ENCODE measurements at regions not wholly inside any gene's neighbourhood (a gene's known extent, or its start where the extent isn't known, plus 50 kb on each side); places are given as distances from the start of the nearest gene placed in this dataset.

- Histone ChIP-seq H3K36me3 (no peaks in the 10 kb centered on the region), H3K4me2 (no peak overlapping the region), H3K9ac (no peak overlapping the region)
Observed at GRCh38 chr5:89241186-89241585, 358.2 kb upstream of the MEF2C start.

GRCh38 chr5:89236900-89237299 is 353.9 kb upstream of the MEF2C start:
- H4K20me1 ChIP-seq = no peaks in the 10 kb centered on the region
- H3K9ac ChIP-seq = no peak overlapping the region
- H3K4me3 ChIP-seq = no peak overlapping the region
- H3K4me2 ChIP-seq = no peak overlapping the region
- no peak overlapping the region for H3K27ac ChIP-seq
- H3K27me3 ChIP-seq = no peaks in the 10 kb centered on the region
- no peaks in the 10 kb centered on the region for H3K4me1 ChIP-seq
- no peaks in the 10 kb centered on the region for H3K9me3 ChIP-seq
- no peaks in the 10 kb centered on the region for H3K36me3 ChIP-seq
- no peak for TF ChIP-seq Cebpa-rat (IDR thresholded peaks at IDR 0.05)

More at GRCh38 chr5:89241186-89241585, 358.2 kb upstream of the MEF2C start:
- no peak for TF ChIP-seq Cebpa-rat (IDR thresholded peaks at IDR 0.05)
- no peaks in the 10 kb centered on the region for H3K4me1 ChIP-seq
- H3K9me3 ChIP-seq = no peaks in the 10 kb centered on the region
- no peaks in the 10 kb centered on the region for H3K27me3 ChIP-seq
- no peaks in the 10 kb centered on the region for H4K20me1 ChIP-seq
- no peak overlapping the region for H3K4me3 ChIP-seq
- no peak overlapping the region for H3K27ac ChIP-seq

GRCh38 chr5:89233462-89233861 is 350.5 kb upstream of the MEF2C start:
- Histone ChIP-seq H3K27me3 (no peaks in the 10 kb centered on the region), H3K36me3 (no peaks in the 10 kb centered on the region), H3K4me1 (no peaks in the 10 kb centered on the region), H3K27ac (no peak overlapping the region), H4K20me1 (no peaks in the 10 kb centered on the region), H3K9me3 (peaks cover 10% of the 10 kb centered on the region; the same call in 1 of the 2 replicates), H3K9ac (no peak overlapping the region), H3K4me2 (no peak overlapping the region), H3K4me3 (no peak overlapping the region)
- no peak for TF ChIP-seq Cebpa-rat (IDR thresholded peaks at IDR 0.05)

DNA sequence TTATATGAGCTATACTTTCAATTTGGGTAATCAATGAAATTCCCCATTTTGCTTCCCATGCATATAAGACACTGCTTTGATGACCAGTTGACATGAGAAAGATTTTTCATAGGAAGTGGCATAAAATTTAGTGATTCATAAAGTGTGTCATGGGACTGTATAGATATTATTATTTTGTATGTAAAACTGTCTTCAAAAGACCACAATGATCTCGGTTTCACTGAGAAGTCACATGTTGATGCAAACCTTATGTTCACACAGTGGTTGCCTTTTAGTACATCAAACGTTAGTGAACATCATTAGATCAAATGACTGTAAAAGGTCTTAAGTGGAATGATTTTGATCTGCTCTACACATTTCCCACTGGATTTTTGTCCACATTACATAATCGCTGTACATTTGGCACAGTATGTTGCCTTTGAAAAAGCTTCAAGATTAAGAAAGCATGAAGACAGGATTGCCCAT is 349.2 kb upstream of the MEF2C start:
- Histone ChIP-seq H3K27ac (no peak overlapping the region), H3K4me3 (no peak overlapping the region), H3K9me3 (peaks cover 12% of the 10 kb centered on the region; the same call in 1 of the 2 replicates), H3K36me3 (no peaks in the 10 kb centered on the region), H3K4me1 (no peaks in the 10 kb centered on the region), H4K20me1 (no peaks in the 10 kb centered on the region), H3K4me2 (no peak overlapping the region), H3K27me3 (no peaks in the 10 kb centered on the region), H3K9ac (no peak overlapping the region)
- no peak for TF ChIP-seq Cebpa-rat (IDR thresholded peaks at IDR 0.05)

DNA sequence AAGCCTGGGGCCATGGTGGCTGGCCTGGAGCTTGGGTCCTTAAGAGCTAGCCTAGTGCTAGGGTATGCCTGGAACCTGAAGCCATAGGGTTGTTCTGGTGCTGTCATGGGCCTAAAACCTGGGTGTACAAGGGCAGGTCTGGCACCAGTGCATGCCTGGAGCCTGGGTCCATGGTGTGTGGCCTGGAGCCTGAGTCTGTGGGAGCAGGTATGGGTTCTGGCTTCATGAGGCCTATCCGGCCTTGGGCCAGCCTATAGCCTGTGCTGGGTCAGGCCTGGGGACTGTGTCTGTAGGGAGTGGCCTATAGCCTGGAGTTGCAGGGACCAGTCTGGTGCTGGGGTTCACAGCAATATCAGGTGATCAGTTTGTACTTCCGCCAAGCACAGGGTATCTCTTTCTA is 347.2 kb upstream of the MEF2C start:
- TF ChIP-seq Cebpa-rat (IDR thresholded peaks at IDR 0.05) = no peak
- Histone ChIP-seq H3K36me3 (no peaks in the 10 kb centered on the region), H3K4me1 (no peaks in the 10 kb centered on the region), H3K27ac (no peak overlapping the region), H3K4me2 (no peak overlapping the region), H3K9ac (no peak overlapping the region), H3K27me3 (no peaks in the 10 kb centered on the region), H4K20me1 (no peaks in the 10 kb centered on the region), H3K9me3 (peaks cover 12% of the 10 kb centered on the region; the same call in 1 of the 2 replicates), H3K4me3 (no peak overlapping the region)

GRCh38 chr5:89229331-89230070 is 346.5 kb upstream of the MEF2C start:
- TF ChIP-seq Cebpa-rat (IDR thresholded peaks at IDR 0.05) = no peak
- no peak overlapping the region for H3K27ac ChIP-seq
- no peak overlapping the region for H3K4me2 ChIP-seq

DNA sequence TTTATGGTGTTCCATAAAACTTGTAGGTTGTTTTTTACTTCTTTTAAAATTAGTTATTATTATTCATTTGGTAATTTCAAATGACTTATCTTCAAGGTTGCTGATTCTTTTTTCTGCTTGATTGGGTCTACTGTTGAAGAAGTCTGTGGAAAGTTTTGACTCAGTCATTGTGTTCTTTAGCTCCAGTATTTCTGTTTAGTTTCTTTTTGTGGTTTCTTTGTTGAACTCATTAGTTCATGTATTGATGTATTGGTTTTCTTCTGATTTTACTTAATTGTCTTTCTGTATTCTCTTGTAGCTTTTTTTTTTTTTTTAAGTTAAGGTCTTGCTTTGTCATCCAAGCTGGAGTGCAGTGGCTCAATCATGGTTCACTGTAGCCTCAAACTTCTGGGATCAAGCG is 345.4 kb upstream of the MEF2C start:
- Histone ChIP-seq H3K4me3 (no peak overlapping the region), H3K9ac (no peak overlapping the region), H3K27ac (no peak overlapping the region), H3K27me3 (no peaks in the 10 kb centered on the region), H3K4me1 (no peaks in the 10 kb centered on the region), H3K4me2 (no peak overlapping the region), H3K36me3 (no peaks in the 10 kb centered on the region), H4K20me1 (no peaks in the 10 kb centered on the region), H3K9me3 (peaks cover 12% of the 10 kb centered on the region; the same call in 1 of the 2 replicates)
- no peak for TF ChIP-seq Cebpa-rat (IDR thresholded peaks at IDR 0.05)

More at GRCh38 chr5:89229331-89230070, 346.5 kb upstream of the MEF2C start:
- Histone ChIP-seq H3K9ac (no peak overlapping the region), H4K20me1 (no peaks in the 10 kb centered on the region), H3K4me3 (no peak overlapping the region), H3K9me3 (peaks cover 12% of the 10 kb centered on the region; the same call in 1 of the 2 replicates), H3K27me3 (no peaks in the 10 kb centered on the region), H3K4me1 (no peaks in the 10 kb centered on the region), H3K36me3 (no peaks in the 10 kb centered on the region)

DNA sequence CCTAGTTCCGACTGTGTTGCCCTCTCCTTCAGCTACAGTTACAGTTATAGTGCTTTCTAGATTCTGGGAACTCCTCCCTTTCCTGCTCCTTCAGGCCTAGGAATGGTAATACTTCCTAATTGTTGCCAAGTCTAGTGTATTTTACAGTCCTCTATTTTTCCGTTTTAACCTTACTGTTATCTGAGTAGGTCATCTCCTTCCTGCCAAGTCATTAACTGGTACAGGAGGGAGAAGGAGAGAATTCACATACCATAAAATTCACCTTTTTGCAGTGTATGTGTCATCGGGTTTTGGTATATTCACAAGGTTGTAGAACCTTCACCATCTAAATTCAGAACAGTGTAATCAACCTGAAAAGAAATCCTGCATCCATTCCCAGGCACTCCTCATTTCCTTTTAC is 335.4 kb upstream of the MEF2C start:
- no peaks in the 10 kb centered on the region for H4K20me1 ChIP-seq
- H3K9ac ChIP-seq = no peak overlapping the region
- H3K9me3 ChIP-seq = peaks cover 7% of the 10 kb centered on the region; the same call in 1 of the 2 replicates
- no peaks in the 10 kb centered on the region for H3K27me3 ChIP-seq
- no peak overlapping the region for H3K4me3 ChIP-seq
- H3K36me3 ChIP-seq = no peaks in the 10 kb centered on the region
- no peak overlapping the region for H3K4me2 ChIP-seq
- H3K4me1 ChIP-seq = no peaks in the 10 kb centered on the region
- TF ChIP-seq Cebpa-rat (IDR thresholded peaks at IDR 0.05) = no peak
- no peak overlapping the region for H3K27ac ChIP-seq

DNA sequence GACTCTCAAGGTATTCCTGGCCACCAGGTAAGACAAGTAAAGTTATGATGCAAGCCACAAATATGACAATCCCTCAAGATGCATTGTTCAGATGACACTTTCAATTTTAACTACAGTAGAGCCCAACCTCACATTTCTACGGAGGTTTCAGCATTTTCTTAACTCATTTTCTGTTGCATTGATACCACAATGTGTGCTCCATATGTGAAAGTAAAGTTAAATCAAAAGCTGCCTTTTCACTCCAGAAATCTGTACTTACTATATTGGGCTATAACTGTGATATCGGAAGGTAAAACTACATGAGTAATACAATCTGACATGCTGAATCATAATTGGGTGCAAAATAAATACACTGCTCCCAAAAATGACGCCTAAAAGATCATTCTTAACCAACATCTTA is 333.6 kb upstream of the MEF2C start:
- no peak overlapping the region for H3K4me3 ChIP-seq
- no peak overlapping the region for H3K4me2 ChIP-seq

GRCh38 chr5:89213573-89213972 is 330.6 kb upstream of the MEF2C start:
- no peak overlapping the region for H3K27ac ChIP-seq
- TF ChIP-seq Cebpa-rat (IDR thresholded peaks at IDR 0.05) = no peak

More for the DNA sequence above, 333.6 kb upstream of the MEF2C start:
- TF ChIP-seq Cebpa-rat (IDR thresholded peaks at IDR 0.05) = no peak
- H3K9me3 ChIP-seq = peaks cover 7% of the 10 kb centered on the region; the same call in 1 of the 2 replicates
- H3K36me3 ChIP-seq = no peaks in the 10 kb centered on the region
- no peaks in the 10 kb centered on the region for H4K20me1 ChIP-seq
- H3K9ac ChIP-seq = no peak overlapping the region
- no peaks in the 10 kb centered on the region for H3K4me1 ChIP-seq
- no peak overlapping the region for H3K27ac ChIP-seq
- H3K27me3 ChIP-seq = no peaks in the 10 kb centered on the region

More at GRCh38 chr5:89213573-89213972, 330.6 kb upstream of the MEF2C start:
- Histone ChIP-seq H3K4me3 (no peak overlapping the region), H4K20me1 (no peaks in the 10 kb centered on the region), H3K9ac (no peak overlapping the region), H3K36me3 (no peaks in the 10 kb centered on the region), H3K4me1 (no peaks in the 10 kb centered on the region), H3K4me2 (no peak overlapping the region), H3K27me3 (no peaks in the 10 kb centered on the region), H3K9me3 (no peaks in the 10 kb centered on the region)
